ENCODE measurements at regions not wholly inside any gene's neighbourhood (a gene's known extent, or its start where the extent isn't known, plus 50 kb on each side); places are given as distances from the start of the nearest gene placed in this dataset.

DNA sequence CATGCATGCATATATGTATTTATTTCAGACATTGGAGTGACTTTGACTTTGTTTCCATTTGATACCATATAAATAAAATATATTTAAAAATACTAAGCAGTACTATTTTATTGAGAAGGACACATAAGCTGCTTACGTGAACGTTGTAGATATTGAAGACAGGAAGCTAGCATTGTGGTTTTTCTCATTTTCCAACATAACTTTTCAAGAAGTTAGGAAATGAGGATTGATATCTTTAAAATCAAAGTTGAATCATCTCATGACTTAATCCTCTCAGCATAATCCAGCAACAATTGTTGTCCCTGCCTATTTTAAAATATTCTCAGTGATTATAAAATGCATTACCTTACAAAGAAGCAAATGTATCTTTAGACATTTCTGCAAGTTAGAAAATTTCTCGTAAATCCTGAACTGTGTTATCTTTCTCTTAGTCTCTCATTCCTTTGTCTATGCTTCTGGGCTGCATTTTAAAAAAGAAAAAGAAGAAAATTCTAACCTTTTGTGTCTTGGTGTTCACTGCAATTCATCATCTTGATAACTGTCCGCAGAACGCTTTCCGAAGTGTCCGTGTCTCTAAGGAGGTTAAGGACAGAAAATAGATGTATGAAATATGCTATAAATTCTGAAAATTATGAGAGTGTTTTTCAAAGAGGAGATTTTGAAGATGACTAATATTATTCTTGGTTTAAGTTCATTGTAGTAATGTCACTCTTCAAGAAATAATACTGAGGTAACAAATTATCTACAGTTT is 1089.9 kb upstream of the CDH6 start:
- Histone ChIP-seq H3K4me1 (no peaks in the 10 kb centered on the region), H3K27ac (no peak overlapping the region), H3K27me3 (no peaks in the 10 kb centered on the region), H3K36me3 (ENCODE audit: low read depth, missing control alignments) (no peaks in the 10 kb centered on the region), H3K9me3 (no peaks in the 10 kb centered on the region), H3K4me3 (no peak overlapping the region)
- 55 to 63% methylated on average over 7 of the region's 7 CpGs for WGBS, 2 donors
- intact Hi-C loops (cut with DNase I; ENCODE audit: low total_unique reads) = no loop called here
- TF ChIP-seq, protein P1, sequence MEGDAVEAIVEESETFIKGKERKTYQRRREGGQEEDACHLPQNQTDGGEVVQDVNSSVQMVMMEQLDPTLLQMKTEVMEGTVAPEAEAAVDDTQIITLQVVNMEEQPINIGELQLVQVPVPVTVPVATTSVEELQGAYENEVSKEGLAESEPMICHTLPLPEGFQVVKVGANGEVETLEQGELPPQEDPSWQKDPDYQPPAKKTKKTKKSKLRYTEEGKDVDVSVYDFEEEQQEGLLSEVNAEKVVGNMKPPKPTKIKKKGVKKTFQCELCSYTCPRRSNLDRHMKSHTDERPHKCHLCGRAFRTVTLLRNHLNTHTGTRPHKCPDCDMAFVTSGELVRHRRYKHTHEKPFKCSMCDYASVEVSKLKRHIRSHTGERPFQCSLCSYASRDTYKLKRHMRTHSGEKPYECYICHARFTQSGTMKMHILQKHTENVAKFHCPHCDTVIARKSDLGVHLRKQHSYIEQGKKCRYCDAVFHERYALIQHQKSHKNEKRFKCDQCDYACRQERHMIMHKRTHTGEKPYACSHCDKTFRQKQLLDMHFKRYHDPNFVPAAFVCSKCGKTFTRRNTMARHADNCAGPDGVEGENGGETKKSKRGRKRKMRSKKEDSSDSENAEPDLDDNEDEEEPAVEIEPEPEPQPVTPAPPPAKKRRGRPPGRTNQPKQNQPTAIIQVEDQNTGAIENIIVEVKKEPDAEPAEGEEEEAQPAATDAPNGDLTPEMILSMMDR (IDR thresholded peaks at IDR 0.05) = no peak
- no peak for TF ChIP-seq POLR2A (IDR thresholded peaks at IDR 0.05)
- no peak for DNase-seq

DNA sequence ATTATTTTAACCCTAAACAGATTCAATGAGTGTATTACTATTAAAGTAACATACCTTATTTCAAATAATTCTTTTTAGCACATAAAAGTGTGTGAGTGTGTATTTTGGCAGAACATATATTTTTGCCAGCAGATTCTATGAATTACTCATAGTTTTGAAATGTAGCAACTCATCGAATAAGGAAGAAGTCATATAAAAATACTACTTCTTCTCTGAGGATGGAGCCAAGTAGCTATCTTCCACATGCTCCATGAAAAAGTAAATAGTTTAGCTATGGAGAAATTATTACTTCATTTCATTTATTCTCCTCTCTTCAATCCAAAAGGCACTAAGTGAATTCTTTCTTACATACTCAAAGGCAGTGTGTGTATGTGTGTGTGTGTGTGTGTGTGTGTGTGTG is 1090.4 kb upstream of the CDH6 start:
- Histone ChIP-seq H3K36me3 (ENCODE audit: low read depth, missing control alignments) (no peaks in the 10 kb centered on the region), H3K4me1 (no peaks in the 10 kb centered on the region), H3K27me3 (no peaks in the 10 kb centered on the region), H3K27ac (no peak overlapping the region), H3K9me3 (no peaks in the 10 kb centered on the region), H3K4me3 (no peak overlapping the region)
- WGBS, 2 donors = 74 to 83% methylated on average over 1 of the region's 1 CpG
- TF ChIP-seq, protein P1 (IDR thresholded peaks at IDR 0.05) = no peak
- no peak for TF ChIP-seq POLR2A (IDR thresholded peaks at IDR 0.05)
- intact Hi-C loops (cut with DNase I; ENCODE audit: low total_unique reads) = no loop called here
- DNase-seq = no peak

DNA sequence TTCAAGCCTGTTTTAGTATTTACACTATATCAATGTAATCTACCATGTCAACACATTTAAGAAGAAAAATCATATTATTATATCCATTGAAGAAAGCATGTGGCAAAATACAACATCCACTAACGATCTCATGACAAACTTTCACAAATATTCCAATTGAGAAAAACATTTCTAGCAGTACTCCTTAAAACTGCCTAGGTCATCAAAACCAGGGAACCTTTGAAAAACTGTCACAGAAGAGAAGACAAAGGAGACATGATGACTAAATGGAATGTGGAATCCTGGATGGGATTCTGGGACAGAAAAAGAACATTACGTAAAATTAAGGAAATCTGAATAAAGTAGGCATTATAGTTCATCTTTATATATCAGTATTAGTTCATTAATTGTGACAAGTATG is 1091.3 kb upstream of the CDH6 start:
- H3K4me1 ChIP-seq = no peaks in the 10 kb centered on the region
- 80 to 88% methylated on average over 2 of the region's 2 CpGs for WGBS, 2 donors
- no peak overlapping the region for H3K27ac ChIP-seq
- DNase-seq = no peak
- no peak overlapping the region for H3K4me3 ChIP-seq
- no peaks in the 10 kb centered on the region for H3K27me3 ChIP-seq
- no peaks in the 10 kb centered on the region for H3K9me3 ChIP-seq
- H3K36me3 ChIP-seq (ENCODE audit: low read depth, missing control alignments) = no peaks in the 10 kb centered on the region
- intact Hi-C loops (cut with DNase I; ENCODE audit: low total_unique reads) = no loop called here
- TF ChIP-seq, protein P1 (IDR thresholded peaks at IDR 0.05) = no peak
- no peak for TF ChIP-seq POLR2A (IDR thresholded peaks at IDR 0.05)

DNA sequence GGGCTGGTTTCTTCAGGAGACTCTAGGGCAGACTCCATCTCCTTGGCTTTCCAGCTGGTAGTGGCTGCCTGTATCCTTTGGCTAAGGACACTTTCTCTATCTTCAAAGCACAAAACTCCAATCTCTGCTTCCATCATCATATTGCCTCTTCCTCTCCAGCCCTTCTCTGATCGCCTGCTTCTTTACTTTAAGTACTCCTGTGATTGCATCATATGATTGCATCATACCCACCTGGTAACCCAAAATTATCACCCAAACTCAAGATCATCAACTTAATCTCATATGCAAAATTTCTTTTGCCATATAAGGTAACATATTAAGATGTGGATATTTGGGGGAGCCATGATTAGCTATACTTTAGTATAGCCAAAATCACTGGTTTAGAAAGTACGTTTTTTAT is 1092.6 kb upstream of the CDH6 start:
- intact Hi-C loops (cut with DNase I; ENCODE audit: low total_unique reads) = no loop called here
- Histone ChIP-seq H3K27ac (no peak overlapping the region), H3K36me3 (ENCODE audit: low read depth, missing control alignments) (no peaks in the 10 kb centered on the region), H3K4me1 (no peaks in the 10 kb centered on the region), H3K9me3 (no peaks in the 10 kb centered on the region), H3K27me3 (no peaks in the 10 kb centered on the region), H3K4me3 (no peak overlapping the region)
- WGBS, 2 donors = 85 to 86% methylated on average over 2 of the region's 2 CpGs
- TF ChIP-seq POLR2A (IDR thresholded peaks at IDR 0.05) = no peak
- TF ChIP-seq, protein P1 (IDR thresholded peaks at IDR 0.05) = no peak
- DNase-seq = no peak

DNA sequence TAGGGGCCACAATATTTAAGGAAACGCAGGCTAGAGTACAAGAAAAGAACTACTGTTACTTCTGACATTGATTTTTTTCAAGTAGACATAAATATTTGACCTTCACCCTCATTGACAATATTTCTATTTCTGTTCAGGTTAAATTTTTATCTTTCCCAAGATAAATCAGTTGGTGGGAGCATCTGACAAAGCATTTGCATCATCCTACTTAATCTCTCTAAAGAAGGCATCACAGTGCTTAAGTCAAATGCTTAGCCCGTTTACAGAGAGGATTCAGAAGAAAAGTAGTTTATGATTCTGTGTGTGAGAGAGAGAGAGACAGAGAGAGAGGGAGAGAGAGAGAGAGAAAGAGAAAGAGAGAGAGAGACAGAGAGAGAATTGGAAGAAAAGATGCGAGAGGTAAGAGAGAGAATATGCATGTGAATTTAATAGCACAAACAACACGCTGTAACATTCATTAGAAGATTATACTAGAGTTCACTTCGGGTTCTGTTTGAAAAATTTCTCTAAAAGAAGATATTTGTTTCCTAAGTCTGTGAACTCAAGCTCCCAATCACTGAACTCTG is 1093.3 kb upstream of the CDH6 start:
- WGBS, 2 donors = 40 to 63% methylated on average over 4 to 5 of the region's 5 CpGs

More for the DNA sequence above, 1093.3 kb upstream of the CDH6 start:
- intact Hi-C loops (cut with DNase I; ENCODE audit: low total_unique reads) = no loop called here
- no peaks in the 10 kb centered on the region for H3K9me3 ChIP-seq
- no peak overlapping the region for H3K27ac ChIP-seq
- DNase-seq = no peak
- H3K4me3 ChIP-seq = no peak overlapping the region
- no peaks in the 10 kb centered on the region for H3K36me3 ChIP-seq (ENCODE audit: low read depth, missing control alignments)
- H3K27me3 ChIP-seq = no peaks in the 10 kb centered on the region
- H3K4me1 ChIP-seq = no peaks in the 10 kb centered on the region
- no peak for TF ChIP-seq POLR2A (IDR thresholded peaks at IDR 0.05)
- TF ChIP-seq, protein P1 (IDR thresholded peaks at IDR 0.05) = no peak

All from testis (tissue), 2 donors.